CD14-positive monocyte (primary cell): ENCODE measurements at regions not wholly inside any gene's neighbourhood (a gene's known extent, or its start where the extent isn't known, plus 50 kb on each side); places are given as distances from the start of the nearest gene placed in this dataset.
A peak's percentile ranks its signal among the peaks of the same experiment; 100 is the strongest.

Source experiments
- DNase-seq, 3 donors: peaks; one replicate each; pipeline ENCODE4 v3.0.0-alpha.2; 2011 to 2022
- H2AFZ ChIP-seq: 2 replicates; pipeline ENCODE4 v1.6.0; 2012; ENCODE audit warnings: mild to moderate bottlenecking, low read depth, low read length, inconsistent platforms; ENCODE audit not compliant: insufficient read depth, poor library complexity, severe bottlenecking
- H3K27ac ChIP-seq, 2 donors: 1 replicate in 1 of 2; 2 replicates in 1 of 2; pipeline ENCODE4 v1.5.1; 2012 to 2013; ENCODE audit warnings: low read length in 2 of 2, control low read depth in 1 of 2, inconsistent platforms in 1 of 2, low read depth in 1 of 2, mild to moderate bottlenecking in 1 of 2
- H3K27me3 ChIP-seq, 2 donors: one replicate each; pipeline versions ENCODE4 v1.6.0 to v1.6.1; 2011 to 2013; ENCODE audit warnings: low read length in 2 of 2; ENCODE audit not compliant: control insufficient read depth in 2 of 2, insufficient read depth in 2 of 2
- H3K36me3 ChIP-seq, 2 donors: replicated peaks in 1 of 2; 1 replicate in 1 of 2; 2 replicates in 1 of 2; pipeline versions ENCODE4 v1.5.1 to v1.6.1; 2012 to 2013; ENCODE audit warnings: low read length in 2 of 2, control low read depth in 1 of 2, inconsistent platforms in 1 of 2, mild to moderate bottlenecking in 1 of 2; ENCODE audit not compliant: insufficient read depth in 2 of 2, control insufficient read depth in 1 of 2
- H3K4me1 ChIP-seq, 2 donors: 1 replicate in 1 of 2; 2 replicates in 1 of 2; pipeline versions ENCODE4 v1.5.1 to v1.6.1; 2012 to 2013; ENCODE audit warnings: low read length in 2 of 2, control low read depth in 1 of 2, inconsistent platforms in 1 of 2, mild to moderate bottlenecking in 1 of 2, moderate library complexity in 1 of 2; ENCODE audit not compliant: insufficient read depth in 2 of 2, control insufficient read depth in 1 of 2
- H3K4me2 ChIP-seq: replicated peaks from 2 replicates; pipeline ENCODE3; 2012; ENCODE audit warnings: low read length, moderate library complexity, mild to moderate bottlenecking; ENCODE audit not compliant: poor library complexity, severe bottlenecking; ENCODE audit errors: extremely low read depth
- H3K4me3 ChIP-seq, 3 experiments: fragments of 200-600 bp in 1 of 3; sonication (generic) in 1 of 3; replicated peaks in 1 of 3; 1 replicate in 2 of 3; 2 replicates in 1 of 3; pipeline ENCODE4 v1.5.1; 2011 to 2013; ENCODE audit warnings: low read length in 3 of 3, mild to moderate bottlenecking in 3 of 3, control low read depth in 2 of 3, low read depth in 2 of 3, inconsistent platforms in 1 of 3, moderate library complexity in 1 of 3
- H3K79me2 ChIP-seq: 2 replicates; pipeline ENCODE4 v1.6.0; 2012; ENCODE audit warnings: mild to moderate bottlenecking, control low read depth, inconsistent platforms, low read length, moderate library complexity; ENCODE audit not compliant: insufficient read depth
- H3K9ac ChIP-seq: 2 replicates; pipeline ENCODE4 v1.6.0; 2017; ENCODE audit warnings: low read length, mild to moderate bottlenecking; ENCODE audit not compliant: insufficient read depth, poor library complexity, severe bottlenecking
- H3K9me3 ChIP-seq, 2 donors: replicated peaks in 1 of 2; 1 replicate in 1 of 2; 2 replicates in 1 of 2; pipeline versions ENCODE4 v1.5.1 to v1.6.1; 2012 to 2013; ENCODE audit warnings: low read length in 2 of 2, control low read depth in 1 of 2; ENCODE audit not compliant: control insufficient read depth in 1 of 2, insufficient read depth in 1 of 2
- H4K20me1 ChIP-seq: 2 replicates; pipeline ENCODE4 v1.6.0; 2012; ENCODE audit warnings: mild to moderate bottlenecking, low read length, control low read depth, moderate library complexity; ENCODE audit not compliant: insufficient read depth
- H3K27ac Mint-ChIP-seq, 7 donors: one replicate each; pipeline ENCODE4 v1.8.0; 2020; ENCODE audit warnings: mild to moderate bottlenecking in 7 of 7, mixed read lengths in 7 of 7, moderate library complexity in 6 of 7, inconsistent platforms in 2 of 7
- H3K27me3 Mint-ChIP-seq, 3 donors: one replicate each; pipeline ENCODE4 v1.8.0; 2021 to 2022; ENCODE audit warnings: low read depth in 3 of 3, mild to moderate bottlenecking in 3 of 3, mixed read lengths in 3 of 3, moderate library complexity in 3 of 3, inconsistent platforms in 1 of 3
- H3K36me3 Mint-ChIP-seq, 2 donors: one replicate each; pipeline ENCODE4 v1.8.0; 2020; ENCODE audit warnings: mixed read lengths in 2 of 2, inconsistent platforms in 1 of 2, mild to moderate bottlenecking in 1 of 2
- H3K4me1 Mint-ChIP-seq: one replicate; pipeline ENCODE4 v1.8.0; 2020; ENCODE audit warnings: mild to moderate bottlenecking, mixed read lengths
- H3K4me3 Mint-ChIP-seq, 2 donors: one replicate each; pipeline ENCODE4 v1.8.0; 2020; ENCODE audit warnings: mild to moderate bottlenecking in 2 of 2, mixed read lengths in 2 of 2, moderate library complexity in 1 of 2
- H3K9me3 Mint-ChIP-seq, 7 donors: one replicate each; pipeline ENCODE4 v1.8.0; 2020 to 2022; ENCODE audit warnings: mixed read lengths in 7 of 7, mild to moderate bottlenecking in 6 of 7, moderate library complexity in 6 of 7, inconsistent platforms in 2 of 7
- CTCF ChIP-seq: fragments of 200-600 bp; IDR thresholded peaks from one replicate; pipeline ENCODE4 v1.8.0; 2022; ENCODE audit warnings: antibody characterized with exemption, mild to moderate bottlenecking
- WGBS: methylation state at CpG from one replicate; pipeline ENCODE4 v1.1.5; 2013; ENCODE audit warnings: missing lambda C conversion rate; ENCODE audit not compliant: insufficient coverage; 5-methylcytosine and 5-hydroxymethylcytosine counted together
- intact Hi-C, 2 donors: fragments of 100-400 bp; cut with micrococcal nuclease; formaldehyde crosslinking; loops; one replicate each; pipeline versions ENCODE4 v1.15.0 to v1.15.1; 2023

- Histone ChIP-seq H3K4me1 (no peaks in the 10 kb centered on the region), H3K27me3 (no peaks in the 10 kb centered on the region), H4K20me1 (no peaks in the 10 kb centered on the region), H3K36me3 (no peaks in the 10 kb centered on the region), H3K27ac (no peak overlapping the region), H3K4me2 (no peak overlapping the region), H3K9ac (no peak overlapping the region), H3K4me3 (no peak overlapping the region), H3K9me3 (no peaks in the 10 kb centered on the region), H2AFZ (no peak overlapping the region), H3K79me2 (no peaks in the 10 kb centered on the region)
- no peak for TF ChIP-seq CTCF
- Mint-ChIP-seq H3K36me3 (no peaks in the 10 kb centered on the region), H3K4me1 (no peaks in the 10 kb centered on the region), H3K27ac (peak overlapping the region in 1 of 7 donors; percentile 21), H3K9me3 (peaks cover 0 to 2% (median 0%) of the 10 kb centered on the region in 7 donors), H3K4me3 (no peak overlapping the region), H3K27me3 (peaks cover 2 to 7% (median 4%) of the 10 kb centered on the region in 3 donors)
- intact Hi-C loops = no loop called here
- WGBS = 94% methylated on average over 17 of the region's 24 CpGs
- DNase-seq = no peak
Observed at GRCh38 chr10:128475686-128476367, 349.6 kb upstream of the MKI67 start.

- Histone ChIP-seq H3K9me3 (no peaks in the 10 kb centered on the region), H3K27ac (no peak overlapping the region), H4K20me1 (no peaks in the 10 kb centered on the region), H3K27me3 (no peaks in the 10 kb centered on the region), H3K4me3 (no peak overlapping the region), H2AFZ (no peak overlapping the region), H3K4me1 (no peaks in the 10 kb centered on the region), H3K9ac (no peak overlapping the region), H3K79me2 (no peaks in the 10 kb centered on the region), H3K4me2 (no peak overlapping the region), H3K36me3 (no peaks in the 10 kb centered on the region)
- H3K4me1 Mint-ChIP-seq = no peaks in the 10 kb centered on the region
- H3K27ac Mint-ChIP-seq = no peak overlapping the region
- TF ChIP-seq CTCF = no peak
- peaks cover 0 to 2% (median 0%) of the 10 kb centered on the region in 7 donors for H3K9me3 Mint-ChIP-seq
- H3K36me3 Mint-ChIP-seq = no peaks in the 10 kb centered on the region
- no peak overlapping the region for H3K4me3 Mint-ChIP-seq
- 84% methylated on average over 4 of the region's 7 CpGs for WGBS
- peaks cover 2 to 7% (median 6%) of the 10 kb centered on the region in 3 donors for H3K27me3 Mint-ChIP-seq
- no peak for DNase-seq
- intact Hi-C loops = no loop called here
Observed at GRCh38 chr10:128476368-128476725, 350.1 kb upstream of the MKI67 start.
